Aorta (tissue), 5 donors: ENCODE measurements at regions not wholly inside any gene's neighbourhood (a gene's known extent, or its start where the extent isn't known, plus 50 kb on each side); places are given as distances from the start of the nearest gene placed in this dataset.
"Not testable (repeated sequence)": the region's sequence is repeated elsewhere in the genome, so short reads cannot be mapped to it uniquely, and the experiment has no call there.

Experiments used
- ATAC-seq: fragments of 200-7000 bp; cut with Tn5 transposase; one replicate; pipeline ENCODE4 v1.9.1; 2022; ENCODE audit warnings: moderate library complexity; ENCODE audit not compliant: low FRiP score
- DNase-seq, 2 donors: peaks; one replicate each; pipeline ENCODE4 v3.0.0-alpha.2; 2020
- H3K27ac ChIP-seq, 2 donors: one replicate each; pipeline ENCODE4 v1.5.1; 2013; ENCODE audit warnings: low read length in 2 of 2, mild to moderate bottlenecking in 2 of 2, moderate library complexity in 2 of 2, control low read depth in 1 of 2, inconsistent platforms in 1 of 2, low read depth in 1 of 2
- H3K27me3 ChIP-seq, 2 donors: one replicate each; pipeline ENCODE4 v1.6.1; 2013; ENCODE audit warnings: control low read depth in 1 of 2, low read length in 1 of 2, mild to moderate bottlenecking in 1 of 2, moderate library complexity in 1 of 2; ENCODE audit not compliant: insufficient read depth in 2 of 2, control insufficient read depth in 1 of 2
- H3K36me3 ChIP-seq, 2 donors: one replicate each; pipeline ENCODE4 v1.6.1; 2013; ENCODE audit warnings: control low read depth in 1 of 2, low read length in 1 of 2, mild to moderate bottlenecking in 1 of 2; ENCODE audit not compliant: insufficient read depth in 2 of 2, control insufficient read depth in 1 of 2
- H3K4me1 ChIP-seq, 2 donors: one replicate each; pipeline ENCODE4 v1.6.1; 2013; ENCODE audit warnings: low read length in 2 of 2, control low read depth in 1 of 2, mild to moderate bottlenecking in 1 of 2, moderate library complexity in 1 of 2; ENCODE audit not compliant: insufficient read depth in 2 of 2, control insufficient read depth in 1 of 2
- H3K4me3 ChIP-seq, 2 donors: one replicate each; pipeline ENCODE4 v1.5.1; 2013; ENCODE audit warnings: low read length in 2 of 2, control low read depth in 1 of 2, mild to moderate bottlenecking in 1 of 2
- H3K9me3 ChIP-seq: one replicate; pipeline ENCODE4 v1.6.1; 2013; ENCODE audit warnings: mild to moderate bottlenecking, low read length; ENCODE audit not compliant: control insufficient read depth
- WGBS, 2 donors: extraction: QIAGEN DNeasy Blood & Tissue Kit; methylation state at CpG; one replicate each; pipeline ENCODE4 v1.1.7; 2013; 5-methylcytosine and 5-hydroxymethylcytosine counted together
- intact Hi-C, 2 donors: fragments of 100-400 bp; cut with DNase I; formaldehyde crosslinking; loops; one replicate each; pipeline versions ENCODE4 v1.14.2 to v1.15.0; 2022
- donor health status: healthy with polysubstance abuse.
- donor health status: Bipolar disorder and iron deficiency.
- donor health status: DM: no; HTN: no; CAD: no.
- donor health status: DM: no; HTN: no; CAD: no.
- donor health status: DM: yes; HTN: yes; CAD: no.

GRCh38 chr12:34163443-34163842 is 141.1 kb downstream of the ALG10 start:
- no peaks in the 10 kb centered on the region for H3K9me3 ChIP-seq
- H3K4me3 ChIP-seq, result no peak overlapping the region
- H3K27me3 ChIP-seq, result no peaks in the 10 kb centered on the region
- no peaks in the 10 kb centered on the region for H3K4me1 ChIP-seq
- 33 to 51% methylated on average over 1 of the region's 1 CpG for WGBS, 2 donors
- intact Hi-C loops, result no loop called here
- no peak overlapping the region for H3K27ac ChIP-seq
- DNase-seq (no peak), ATAC-seq (no peak)
- no peaks in the 10 kb centered on the region for H3K36me3 ChIP-seq

GRCh38 chr12:34166427-34167060 is 144.2 kb downstream of the ALG10 start:
- Histone ChIP-seq H3K9me3 (no peaks in the 10 kb centered on the region), H3K27ac (no peak overlapping the region), H3K4me3 (no peak overlapping the region), H3K27me3 (no peaks in the 10 kb centered on the region), H3K36me3 (no peaks in the 10 kb centered on the region), H3K4me1 (no peaks in the 10 kb centered on the region)
- intact Hi-C loops, result no loop called here
- 90 to 92% methylated on average over 36 to 41 of the region's 41 CpGs for WGBS, 2 donors
- peak; percentile 44 for ATAC-seq
- DNase-seq, result no peak

- H3K4me1 ChIP-seq, intact Hi-C loops, H3K27ac ChIP-seq, DNase-seq, H3K27me3 ChIP-seq, H3K36me3 ChIP-seq, H3K9me3 ChIP-seq, H3K4me3 ChIP-seq, ATAC-seq: not testable (repeated sequence)
- WGBS, 2 donors, result 69 to 72% methylated on average over 1 of the region's 1 CpG
Measured at GRCh38 chr12:34168507-34168906, 146.2 kb downstream of the ALG10 start.

GRCh38 chr12:34186492-34186891 is 164.2 kb downstream of the ALG10 start:
- DNase-seq, result no peak
- WGBS, 2 donors, result 54 to 56% methylated on average over 2 of the region's 2 CpGs
- no peaks in the 10 kb centered on the region for H3K36me3 ChIP-seq
- H3K4me1 ChIP-seq, result no peaks in the 10 kb centered on the region
- intact Hi-C loops, result no loop called here
- no peak overlapping the region for H3K4me3 ChIP-seq
- peaks cover 0 to 2% of the 10 kb centered on the region in 2 donors for H3K27me3 ChIP-seq
- no peak for ATAC-seq
- no peaks in the 10 kb centered on the region for H3K9me3 ChIP-seq
- H3K27ac ChIP-seq, result no peak overlapping the region

- no peak for ATAC-seq
- Histone ChIP-seq H3K27ac (no peak overlapping the region), H3K4me1 (no peaks in the 10 kb centered on the region), H3K9me3 (no peaks in the 10 kb centered on the region), H3K27me3 (peaks cover 0 to 4% of the 10 kb centered on the region in 2 donors), H3K4me3 (no peak overlapping the region), H3K36me3 (no peaks in the 10 kb centered on the region)
- WGBS, 2 donors, result 50 to 60% methylated on average over 1 of the region's 1 CpG
- intact Hi-C loops, result no loop called here
- DNase-seq, result no peak
Measured at GRCh38 chr12:34188974-34189373, 166.7 kb downstream of the ALG10 start.

- ATAC-seq (no peak), DNase-seq (no peak)
- no peaks in the 10 kb centered on the region for H3K36me3 ChIP-seq
- peaks cover 0 to 4% of the 10 kb centered on the region in 2 donors for H3K27me3 ChIP-seq
- H3K9me3 ChIP-seq, result no peaks in the 10 kb centered on the region
- intact Hi-C loops, result no loop called here
- no peak overlapping the region for H3K27ac ChIP-seq
- H3K4me1 ChIP-seq, result no peaks in the 10 kb centered on the region
- no peak overlapping the region for H3K4me3 ChIP-seq
- WGBS, 2 donors, result 73 to 76% methylated on average over 1 of the region's 1 CpG
Measured at GRCh38 chr12:34190054-34190453, 167.8 kb downstream of the ALG10 start.

GRCh38 chr12:34198924-34199323 is 176.6 kb downstream of the ALG10 start:
- Histone ChIP-seq H3K27ac (no peak overlapping the region), H3K9me3 (no peaks in the 10 kb centered on the region), H3K4me1 (no peaks in the 10 kb centered on the region), H3K27me3 (no peaks in the 10 kb centered on the region), H3K4me3 (no peak overlapping the region), H3K36me3 (no peaks in the 10 kb centered on the region)
- intact Hi-C loops, result no loop called here
- ATAC-seq (no peak), DNase-seq (no peak)
- 63 to 64% methylated on average over 7 of the region's 7 CpGs for WGBS, 2 donors

GRCh38 chr12:34203866-34204620 is 181.7 kb downstream of the ALG10 start:
- Histone ChIP-seq H3K4me1 (no peaks in the 10 kb centered on the region), H3K4me3 (no peak overlapping the region), H3K27ac (no peak overlapping the region), H3K27me3 (no peaks in the 10 kb centered on the region), H3K36me3 (no peaks in the 10 kb centered on the region), H3K9me3 (no peaks in the 10 kb centered on the region)
- ATAC-seq (no peak), DNase-seq (no peak)
- WGBS, 2 donors, result 81 to 82% methylated on average over 27 of the region's 27 CpGs
- intact Hi-C loops, result no loop called here

- intact Hi-C loops, result no loop called here
- no peaks in the 10 kb centered on the region for H3K27me3 ChIP-seq
- H3K36me3 ChIP-seq, result no peaks in the 10 kb centered on the region
- no peak overlapping the region for H3K4me3 ChIP-seq
- DNase-seq (no peak), ATAC-seq (no peak)
- H3K4me1 ChIP-seq, result no peaks in the 10 kb centered on the region
- no peak overlapping the region for H3K27ac ChIP-seq
- H3K9me3 ChIP-seq, result no peaks in the 10 kb centered on the region
- 79 to 87% methylated on average over 11 to 12 of the region's 12 CpGs for WGBS, 2 donors
Measured at GRCh38 chr12:34204830-34205285, 182.6 kb downstream of the ALG10 start.
